ENCODE measurements at regions not wholly inside any gene's neighbourhood (a gene's known extent, or its start where the extent isn't known, plus 50 kb on each side); places are given as distances from the start of the nearest gene placed in this dataset.

GRCh38 chrX:117768861-117769604 lies 347.6 kb downstream of the KLHL13 start:
- Histone ChIP-seq H3K27ac (ENCODE audit: low read depth, low read length) (no peak overlapping the region), H3K36me3 (ENCODE audit: control insufficient read depth, insufficient read depth, low read length) (no peaks in the 10 kb centered on the region), H3K9ac (ENCODE audit: low read length) (no peak overlapping the region), H3K27me3 (ENCODE audit: control insufficient read depth, insufficient read depth, low read length) (no peaks in the 10 kb centered on the region; the same call in 1 of the 2 replicates), H3K4me3 (ENCODE audit: low read depth, low read length) (no peak overlapping the region), H3K4me1 (ENCODE audit: control insufficient read depth, insufficient read depth, low read length) (no peaks in the 10 kb centered on the region), H3K9me3 (ENCODE audit: control insufficient read depth, insufficient read depth, low read depth, low read length) (no peaks in the 10 kb centered on the region)

DNA sequence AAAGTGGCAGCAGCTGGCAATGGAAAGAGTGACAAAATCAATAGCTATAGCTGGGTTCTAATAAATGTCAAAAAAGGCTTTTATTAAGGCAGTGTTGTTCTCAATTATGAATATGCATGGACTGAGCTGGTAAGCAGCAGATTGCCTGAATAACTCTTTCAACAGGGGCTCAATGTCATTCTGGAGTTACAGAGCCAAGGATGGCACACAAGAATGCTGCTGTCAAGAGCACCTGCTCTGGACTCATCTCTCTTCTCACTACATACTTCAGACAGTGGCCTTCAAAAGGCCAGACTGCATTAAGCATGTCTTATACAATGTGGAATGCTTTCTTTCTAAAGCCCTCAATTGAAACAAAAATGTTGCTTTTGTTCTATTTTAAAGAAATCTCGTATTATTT lies 351.4 kb downstream of the KLHL13 start:
- Histone ChIP-seq H3K27ac (ENCODE audit: low read depth, low read length) (no peak overlapping the region), H3K9me3 (ENCODE audit: control insufficient read depth, insufficient read depth, low read depth, low read length) (peaks cover 5% of the 10 kb centered on the region), H3K27me3 (ENCODE audit: control insufficient read depth, insufficient read depth, low read length) (no peaks in the 10 kb centered on the region), H3K4me1 (ENCODE audit: control insufficient read depth, insufficient read depth, low read length) (no peaks in the 10 kb centered on the region), H3K4me3 (ENCODE audit: low read depth, low read length) (no peak overlapping the region), H3K9ac (ENCODE audit: low read length) (no peak overlapping the region), H3K36me3 (ENCODE audit: control insufficient read depth, insufficient read depth, low read length) (no peaks in the 10 kb centered on the region)

DNA sequence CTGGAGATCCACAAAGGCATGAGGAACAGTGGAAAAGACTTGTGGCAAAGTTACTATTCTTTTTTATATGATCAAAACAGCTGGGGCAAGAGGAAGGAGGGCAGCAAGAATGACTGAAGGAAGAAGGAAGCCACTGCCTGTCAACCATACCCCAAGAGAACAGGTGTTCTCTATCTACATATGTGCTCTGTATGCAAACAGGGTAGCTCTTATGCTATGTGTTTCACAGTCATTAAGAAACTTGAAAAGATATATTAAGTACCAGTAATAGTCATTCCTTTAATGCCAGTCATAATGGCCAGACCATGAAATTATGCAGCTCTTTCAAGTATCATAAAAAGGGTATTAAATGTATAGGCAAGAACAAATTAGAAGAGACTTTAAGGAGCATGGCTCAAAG lies 363.9 kb downstream of the KLHL13 start:
- Histone ChIP-seq H3K9ac (ENCODE audit: low read length) (no peak overlapping the region), H3K4me3 (ENCODE audit: low read depth, low read length) (no peak overlapping the region), H3K27me3 (ENCODE audit: control insufficient read depth, insufficient read depth, low read length) (no peaks in the 10 kb centered on the region; the same call in 1 of the 2 replicates), H3K4me1 (ENCODE audit: control insufficient read depth, insufficient read depth, low read length) (no peaks in the 10 kb centered on the region), H3K9me3 (ENCODE audit: control insufficient read depth, insufficient read depth, low read depth, low read length) (no peaks in the 10 kb centered on the region), H3K36me3 (ENCODE audit: control insufficient read depth, insufficient read depth, low read length) (no peaks in the 10 kb centered on the region), H3K27ac (ENCODE audit: low read depth, low read length) (no peak overlapping the region)

DNA sequence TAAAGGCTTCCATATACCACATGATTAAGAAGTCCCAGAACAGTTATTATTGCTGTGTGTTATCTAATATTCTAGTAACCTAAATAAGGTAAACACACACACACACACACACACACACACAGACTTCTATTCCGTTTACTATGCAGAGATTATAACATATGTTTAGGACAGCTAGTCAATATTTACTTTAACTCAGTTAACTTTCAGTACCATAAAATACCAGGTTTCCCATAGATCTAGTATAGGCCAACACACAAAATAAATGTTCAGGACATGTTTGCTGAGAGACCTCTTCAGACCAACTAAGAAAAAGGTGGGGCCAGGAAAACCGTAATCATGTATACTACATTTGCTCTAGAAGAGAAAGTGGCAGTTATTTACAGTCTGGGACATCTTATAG lies 365.5 kb downstream of the KLHL13 start:
- H3K36me3 ChIP-seq (ENCODE audit: control insufficient read depth, insufficient read depth, low read length) = no peaks in the 10 kb centered on the region
- H3K4me3 ChIP-seq (ENCODE audit: low read depth, low read length) = no peak overlapping the region
- no peaks in the 10 kb centered on the region for H3K4me1 ChIP-seq (ENCODE audit: control insufficient read depth, insufficient read depth, low read length)
- no peaks in the 10 kb centered on the region; the same call in 1 of the 2 replicates for H3K27me3 ChIP-seq (ENCODE audit: control insufficient read depth, insufficient read depth, low read length)
- no peak overlapping the region for H3K27ac ChIP-seq (ENCODE audit: low read depth, low read length)
- no peaks in the 10 kb centered on the region for H3K9me3 ChIP-seq (ENCODE audit: control insufficient read depth, insufficient read depth, low read depth, low read length)
- no peak overlapping the region for H3K9ac ChIP-seq (ENCODE audit: low read length)

DNA sequence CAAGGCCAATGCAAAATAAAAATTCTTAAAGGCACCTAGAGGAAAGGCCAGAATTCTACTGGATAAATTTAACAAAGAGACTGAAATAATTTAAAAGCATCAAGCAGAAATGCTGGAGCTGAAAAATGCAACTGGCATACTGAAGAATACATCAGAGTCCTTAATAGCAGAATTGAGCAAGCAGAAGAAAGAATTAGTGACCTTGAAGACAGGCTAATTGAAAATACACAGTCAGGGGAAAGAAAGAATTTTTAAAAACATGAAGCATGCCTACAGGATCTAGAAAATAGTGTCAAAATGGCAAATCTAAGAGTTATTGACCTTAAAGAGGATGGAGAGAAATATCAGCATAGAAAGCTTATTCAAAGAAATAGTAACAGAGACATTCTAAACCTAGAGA lies 371.7 kb downstream of the KLHL13 start:
- Histone ChIP-seq H3K4me3 (ENCODE audit: low read depth, low read length) (no peak overlapping the region), H3K9ac (ENCODE audit: low read length) (no peak overlapping the region), H3K9me3 (ENCODE audit: control insufficient read depth, insufficient read depth, low read depth, low read length) (no peaks in the 10 kb centered on the region), H3K27ac (ENCODE audit: low read depth, low read length) (no peak overlapping the region), H3K27me3 (ENCODE audit: control insufficient read depth, insufficient read depth, low read length) (no peaks in the 10 kb centered on the region), H3K36me3 (ENCODE audit: control insufficient read depth, insufficient read depth, low read length) (no peaks in the 10 kb centered on the region), H3K4me1 (ENCODE audit: control insufficient read depth, insufficient read depth, low read length) (no peaks in the 10 kb centered on the region)

- Histone ChIP-seq H3K4me3 (ENCODE audit: low read depth, low read length) (no peak overlapping the region), H3K4me1 (ENCODE audit: control insufficient read depth, insufficient read depth, low read length) (no peaks in the 10 kb centered on the region), H3K27me3 (ENCODE audit: control insufficient read depth, insufficient read depth, low read length) (no peaks in the 10 kb centered on the region), H3K27ac (ENCODE audit: low read depth, low read length) (no peak overlapping the region), H3K9me3 (ENCODE audit: control insufficient read depth, insufficient read depth, low read depth, low read length) (no peaks in the 10 kb centered on the region), H3K9ac (ENCODE audit: low read length) (no peak overlapping the region), H3K36me3 (ENCODE audit: control insufficient read depth, insufficient read depth, low read length) (no peaks in the 10 kb centered on the region)
Measured at GRCh38 chrX:117743469-117744251, 372.9 kb downstream of the KLHL13 start.

GRCh38 chrX:117713411-117713810 lies 403.2 kb downstream of the KLHL13 start:
- Histone ChIP-seq H3K4me3 (ENCODE audit: low read depth, low read length) (no peak overlapping the region), H3K36me3 (ENCODE audit: control insufficient read depth, insufficient read depth, low read length) (no peaks in the 10 kb centered on the region), H3K9ac (ENCODE audit: low read length) (no peak overlapping the region), H3K27ac (ENCODE audit: low read depth, low read length) (no peak overlapping the region), H3K9me3 (ENCODE audit: control insufficient read depth, insufficient read depth, low read depth, low read length) (no peaks in the 10 kb centered on the region), H3K27me3 (ENCODE audit: control insufficient read depth, insufficient read depth, low read length) (no peaks in the 10 kb centered on the region; the same call in 1 of the 2 replicates), H3K4me1 (ENCODE audit: control insufficient read depth, insufficient read depth, low read length) (no peaks in the 10 kb centered on the region)

DNA sequence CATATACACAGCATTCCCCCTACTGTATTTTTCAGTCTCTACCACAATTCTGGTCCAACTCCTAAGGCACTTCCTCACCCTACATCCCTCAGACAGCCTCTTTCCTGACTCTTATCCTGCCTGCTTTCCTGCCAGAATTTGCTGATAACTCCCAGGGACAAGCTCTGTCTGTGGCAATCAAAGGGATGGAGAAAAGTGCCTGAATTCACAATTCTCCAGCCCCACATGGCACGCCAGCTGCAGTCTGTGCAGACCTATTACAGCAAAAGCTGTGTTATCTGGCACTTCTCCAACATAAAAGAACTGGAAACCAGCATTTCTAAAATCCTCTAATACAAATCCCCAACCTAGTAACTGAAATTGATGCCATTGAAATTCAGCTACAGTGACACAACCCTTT lies 404.8 kb downstream of the KLHL13 start:
- Histone ChIP-seq H3K9me3 (ENCODE audit: control insufficient read depth, insufficient read depth, low read depth, low read length) (no peaks in the 10 kb centered on the region), H3K27ac (ENCODE audit: low read depth, low read length) (no peak overlapping the region), H3K4me1 (ENCODE audit: control insufficient read depth, insufficient read depth, low read length) (no peaks in the 10 kb centered on the region), H3K36me3 (ENCODE audit: control insufficient read depth, insufficient read depth, low read length) (no peaks in the 10 kb centered on the region), H3K9ac (ENCODE audit: low read length) (no peak overlapping the region), H3K4me3 (ENCODE audit: low read depth, low read length) (no peak overlapping the region), H3K27me3 (ENCODE audit: control insufficient read depth, insufficient read depth, low read length) (no peaks in the 10 kb centered on the region; the same call in 1 of the 2 replicates)

DNA sequence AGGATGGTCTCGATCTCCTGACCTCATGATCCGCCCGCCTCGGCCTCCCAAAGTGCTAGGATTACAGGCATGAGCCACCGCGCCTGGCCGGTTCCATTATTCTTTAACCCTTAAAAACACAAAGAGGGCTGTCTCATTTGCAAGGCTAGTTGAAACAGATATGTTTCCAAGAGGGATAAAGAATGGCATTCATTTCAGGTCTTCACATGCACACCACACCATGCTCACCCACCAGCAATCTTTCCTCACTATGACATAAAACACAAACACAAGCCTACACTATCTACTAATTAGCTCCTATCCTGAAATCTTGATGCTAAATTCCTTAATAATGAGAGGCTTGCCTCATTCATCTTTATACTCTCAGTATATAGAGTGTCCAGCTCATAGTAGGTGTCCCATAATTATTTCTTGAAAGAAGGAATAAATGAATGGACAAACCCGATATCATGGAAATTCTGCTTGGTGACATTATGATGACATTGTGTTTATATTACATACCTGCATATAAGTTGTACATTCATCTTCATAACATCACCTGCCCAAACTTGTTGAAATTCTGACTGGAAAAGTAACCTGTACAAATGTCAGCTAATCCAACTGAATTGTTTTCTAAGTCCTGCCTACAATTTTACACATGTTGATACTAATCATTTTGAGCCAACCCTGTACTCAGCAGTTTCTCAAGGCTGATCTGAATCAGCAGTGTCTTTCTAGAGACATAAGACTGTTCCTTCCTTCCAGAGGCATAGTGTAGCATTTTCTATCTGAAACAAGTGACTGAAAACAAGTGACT lies 408.5 kb downstream of the KLHL13 start:
- no peaks in the 10 kb centered on the region for H3K9me3 ChIP-seq (ENCODE audit: control insufficient read depth, insufficient read depth, low read depth, low read length)
- no peaks in the 10 kb centered on the region; the same call in 1 of the 2 replicates for H3K27me3 ChIP-seq (ENCODE audit: control insufficient read depth, insufficient read depth, low read length)

GRCh38 chrX:117701050-117701449 lies 415.6 kb downstream of the KLHL13 start:
- Histone ChIP-seq H3K9me3 (ENCODE audit: control insufficient read depth, insufficient read depth, low read depth, low read length) (no peaks in the 10 kb centered on the region), H3K27me3 (ENCODE audit: control insufficient read depth, insufficient read depth, low read length) (no peaks in the 10 kb centered on the region; the same call in 1 of the 2 replicates), H3K27ac (ENCODE audit: low read depth, low read length) (no peak overlapping the region), H3K4me1 (ENCODE audit: control insufficient read depth, insufficient read depth, low read length) (no peaks in the 10 kb centered on the region), H3K36me3 (ENCODE audit: control insufficient read depth, insufficient read depth, low read length) (no peaks in the 10 kb centered on the region), H3K9ac (ENCODE audit: low read length) (no peak overlapping the region), H3K4me3 (ENCODE audit: low read depth, low read length) (no peak overlapping the region)

More for the DNA sequence above, 408.5 kb downstream of the KLHL13 start:
- H3K36me3 ChIP-seq (ENCODE audit: control insufficient read depth, insufficient read depth, low read length) = no peaks in the 10 kb centered on the region
- no peak overlapping the region for H3K9ac ChIP-seq (ENCODE audit: low read length)
- no peaks in the 10 kb centered on the region for H3K4me1 ChIP-seq (ENCODE audit: control insufficient read depth, insufficient read depth, low read length)
- H3K27ac ChIP-seq (ENCODE audit: low read depth, low read length) = no peak overlapping the region
- H3K4me3 ChIP-seq (ENCODE audit: low read depth, low read length) = no peak overlapping the region

Measured in HUES6 (cell line).